ENCODE measurements at regions not wholly inside any gene's neighbourhood (a gene's known extent, or its start where the extent isn't known, plus 50 kb on each side); places are given as distances from the start of the nearest gene placed in this dataset.

DNA sequence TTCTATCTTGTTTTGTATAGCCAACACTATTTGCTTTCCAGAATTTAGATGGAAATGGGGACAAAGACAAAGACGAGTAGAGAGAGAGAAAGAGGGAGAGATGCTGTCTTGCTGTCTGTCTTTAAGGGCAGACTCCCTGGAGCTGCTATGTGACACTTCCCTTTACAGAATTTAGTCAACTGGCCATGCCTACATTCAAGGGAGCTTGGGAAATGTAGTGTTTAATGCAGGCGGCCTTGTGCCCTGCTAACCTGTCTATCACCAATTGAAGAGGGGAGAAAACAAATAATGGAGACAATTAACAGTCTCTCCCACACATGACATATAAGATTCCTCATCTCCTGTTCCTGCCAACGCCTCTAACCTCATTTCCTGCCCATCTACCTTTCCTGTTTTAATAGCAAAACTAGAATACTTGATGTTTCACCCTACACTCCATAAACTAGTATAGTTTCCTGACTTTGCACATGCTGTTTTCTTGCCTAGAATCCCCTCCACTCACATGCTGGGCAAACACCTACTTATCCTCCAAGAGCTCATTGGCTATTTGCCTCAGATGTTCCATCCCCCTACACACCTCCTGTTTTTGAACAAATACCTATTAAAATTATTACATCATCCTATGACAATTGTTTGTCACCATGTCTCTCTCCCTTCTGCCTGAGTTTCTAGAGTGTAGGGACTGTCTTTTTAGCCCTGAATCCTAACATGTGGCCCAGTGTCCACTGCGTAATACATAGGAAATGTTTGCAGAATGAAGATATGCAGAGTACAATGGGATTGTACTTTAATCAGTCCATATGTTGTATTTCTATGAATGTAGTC lies 117.2 kb downstream of the SLC25A24 start:
- peaks cover 58% of the 10 kb centered on the region for H3K4me1 Mint-ChIP-seq
- DNase-seq (peak in 1 of 2 donors; percentile 26), ATAC-seq (peak; percentile 69)
- H3K9me3 Mint-ChIP-seq: no peaks in the 10 kb centered on the region
- H3K4me3 Mint-ChIP-seq: peak overlapping the region; percentile 2 to 24
- H3K27ac Mint-ChIP-seq: peak overlapping the region; percentile 49 to 61
- H3K27me3 Mint-ChIP-seq: no peaks in the 10 kb centered on the region

- no peak for ATAC-seq
- Mint-ChIP-seq H3K4me3 (peak overlapping the region in 1 of 2 donors; percentile 7), H3K9me3 (no peaks in the 10 kb centered on the region), H3K27me3 (no peaks in the 10 kb centered on the region), H3K4me1 (peaks cover 60% of the 10 kb centered on the region), H3K27ac (peak overlapping the region in 1 of 2 donors; percentile 52)
- DNase-seq: no peak
These were observed 117.0 kb upstream of the VAV3 start for GRCh38 chr1:108082001-108082400.

GRCh38 chr1:108080448-108080847 lies 115.5 kb upstream of the VAV3 start:
- peak; percentile 88 for ATAC-seq
- peak; percentile 30 to 58 for DNase-seq

DNA sequence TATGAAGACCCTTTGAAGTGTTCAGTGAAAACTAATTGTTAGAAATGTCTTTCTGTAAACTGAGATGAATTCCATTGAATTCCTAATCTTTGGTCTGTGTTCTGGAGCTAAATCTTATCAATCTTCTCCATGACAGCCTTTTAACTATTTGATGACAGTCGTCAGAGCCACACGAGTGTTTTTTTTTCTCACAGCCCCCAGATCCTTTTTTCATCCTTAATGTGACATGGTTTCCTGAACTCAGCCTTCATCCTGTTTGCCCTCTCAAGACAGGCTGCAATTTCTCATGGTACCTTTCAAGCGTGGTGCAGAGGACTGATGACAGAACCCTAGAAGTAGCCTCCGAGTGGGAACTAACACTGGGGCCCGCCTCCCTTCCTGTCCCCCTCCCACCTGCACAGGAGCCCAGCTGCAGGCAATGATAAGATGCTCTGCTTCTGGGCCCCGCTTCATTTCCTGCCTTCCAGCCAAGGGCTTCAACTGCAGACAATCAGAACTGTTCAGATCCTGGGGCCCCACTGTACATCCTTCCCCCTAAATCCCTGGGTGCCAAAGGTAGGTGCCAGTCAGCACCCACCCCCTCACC lies 114.6 kb upstream of the VAV3 start:
- peak; percentile 74 for ATAC-seq
- peak overlapping the region; percentile 33 to 67 for H3K4me3 Mint-ChIP-seq
- H3K9me3 Mint-ChIP-seq: no peaks in the 10 kb centered on the region
- peak; percentile 34 to 55 for DNase-seq
- H3K27me3 Mint-ChIP-seq: no peaks in the 10 kb centered on the region
- H3K27ac Mint-ChIP-seq: peak overlapping the region; percentile 29 to 76
- peaks cover 60% of the 10 kb centered on the region for H3K4me1 Mint-ChIP-seq

More at GRCh38 chr1:108080448-108080847, 115.5 kb upstream of the VAV3 start:
- no peaks in the 10 kb centered on the region for H3K27me3 Mint-ChIP-seq
- peak overlapping the region in 1 of 2 donors; percentile 80 for H3K27ac Mint-ChIP-seq
- peak overlapping the region; percentile 36 to 50 for H3K4me3 Mint-ChIP-seq
- peaks cover 60% of the 10 kb centered on the region for H3K4me1 Mint-ChIP-seq
- H3K9me3 Mint-ChIP-seq: no peaks in the 10 kb centered on the region

- Mint-ChIP-seq H3K4me3 (peak overlapping the region; percentile 2 to 61), H3K27me3 (no peaks in the 10 kb centered on the region), H3K27ac (peak overlapping the region; percentile 84 to 85), H3K9me3 (no peaks in the 10 kb centered on the region), H3K4me1 (peaks cover 51% of the 10 kb centered on the region)
- DNase-seq (no peak), ATAC-seq (no peak)
These were observed 113.0 kb upstream of the VAV3 start for GRCh38 chr1:108077991-108078390.

DNA sequence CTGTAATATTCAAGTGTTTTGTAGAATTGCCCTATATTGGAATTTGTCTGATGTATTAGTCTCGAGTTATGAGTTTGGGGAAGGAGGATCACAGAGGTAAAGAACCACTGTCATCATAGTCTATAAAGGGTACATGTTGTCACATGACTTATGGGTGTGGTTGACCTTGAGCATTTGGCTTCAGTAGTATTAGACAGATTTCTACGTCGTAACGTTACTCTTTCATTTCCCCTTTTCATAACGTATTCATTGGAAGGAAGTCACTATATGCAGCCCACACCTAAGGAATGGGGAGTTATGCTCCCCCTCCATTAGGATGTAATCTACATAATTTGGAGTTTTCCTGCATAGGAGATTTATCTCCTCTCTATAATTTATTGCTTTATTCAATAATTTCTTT lies 110.1 kb upstream of the VAV3 start:
- H3K4me1 Mint-ChIP-seq: peaks cover 22% of the 10 kb centered on the region

GRCh38 chr1:108072776-108073175 lies 107.8 kb upstream of the VAV3 start:
- no peaks in the 10 kb centered on the region for H3K27me3 Mint-ChIP-seq
- H3K4me1 Mint-ChIP-seq: peaks cover 7% of the 10 kb centered on the region
- no peak overlapping the region for H3K4me3 Mint-ChIP-seq
- no peak overlapping the region for H3K27ac Mint-ChIP-seq
- DNase-seq (no peak), ATAC-seq (no peak)
- H3K9me3 Mint-ChIP-seq: peaks cover 0 to 4% of the 10 kb centered on the region in 2 donors

More for the DNA sequence above, 110.1 kb upstream of the VAV3 start:
- no peaks in the 10 kb centered on the region for H3K9me3 Mint-ChIP-seq
- H3K4me3 Mint-ChIP-seq: no peak overlapping the region
- DNase-seq (no peak), ATAC-seq (no peak)
- H3K27me3 Mint-ChIP-seq: no peaks in the 10 kb centered on the region
- H3K27ac Mint-ChIP-seq: no peak overlapping the region

GRCh38 chr1:108072212-108072611 lies 107.2 kb upstream of the VAV3 start:
- DNase-seq: no peak
- no peak overlapping the region for H3K27ac Mint-ChIP-seq
- no peaks in the 10 kb centered on the region for H3K27me3 Mint-ChIP-seq
- ATAC-seq: no peak
- H3K4me3 Mint-ChIP-seq: no peak overlapping the region
- H3K9me3 Mint-ChIP-seq: peaks cover 0 to 4% of the 10 kb centered on the region in 2 donors
- H3K4me1 Mint-ChIP-seq: peaks cover 12% of the 10 kb centered on the region

GRCh38 chr1:108071601-108072000 lies 106.6 kb upstream of the VAV3 start:
- H3K27me3 Mint-ChIP-seq: no peaks in the 10 kb centered on the region
- DNase-seq (no peak), ATAC-seq (no peak)
- H3K27ac Mint-ChIP-seq: no peak overlapping the region
- H3K4me1 Mint-ChIP-seq: peaks cover 18% of the 10 kb centered on the region
- no peak overlapping the region for H3K4me3 Mint-ChIP-seq
- peaks cover 0 to 4% of the 10 kb centered on the region in 2 donors for H3K9me3 Mint-ChIP-seq

DNA sequence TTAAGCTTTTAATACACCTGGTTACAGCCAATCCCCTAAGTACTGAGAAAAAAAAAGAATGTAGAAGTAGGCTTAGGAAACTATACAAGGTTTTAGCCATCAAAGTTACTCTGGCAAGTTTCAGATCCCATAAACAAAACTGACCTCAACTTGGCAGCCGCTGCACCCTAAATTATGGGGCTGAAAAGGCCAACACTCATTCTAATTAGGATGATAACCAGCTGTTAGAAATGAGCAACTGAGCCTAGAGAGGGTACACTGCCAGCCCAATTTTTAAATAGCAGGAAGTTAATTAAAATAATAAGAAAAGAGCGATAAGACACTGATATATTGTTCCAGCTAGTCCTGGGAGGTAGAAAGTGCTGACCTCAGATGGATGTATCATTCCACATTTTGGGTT lies 105.7 kb upstream of the VAV3 start:
- peaks cover 0 to 4% of the 10 kb centered on the region in 2 donors for H3K9me3 Mint-ChIP-seq
- H3K4me3 Mint-ChIP-seq: no peak overlapping the region
- no peak for DNase-seq
- no peaks in the 10 kb centered on the region for H3K27me3 Mint-ChIP-seq
- H3K27ac Mint-ChIP-seq: no peak overlapping the region
- ATAC-seq: no peak
- peaks cover 19% of the 10 kb centered on the region for H3K4me1 Mint-ChIP-seq

- Mint-ChIP-seq H3K27me3 (no peaks in the 10 kb centered on the region), H3K9me3 (peaks cover 4 to 8% of the 10 kb centered on the region in 2 donors), H3K27ac (peak overlapping the region in 1 of 2 donors; percentile 3), H3K4me3 (no peak overlapping the region), H3K4me1 (peaks cover 30% of the 10 kb centered on the region)
- DNase-seq (no peak), ATAC-seq (no peak)
These were observed 103.0 kb upstream of the VAV3 start for GRCh38 chr1:108067884-108068540.

DNA sequence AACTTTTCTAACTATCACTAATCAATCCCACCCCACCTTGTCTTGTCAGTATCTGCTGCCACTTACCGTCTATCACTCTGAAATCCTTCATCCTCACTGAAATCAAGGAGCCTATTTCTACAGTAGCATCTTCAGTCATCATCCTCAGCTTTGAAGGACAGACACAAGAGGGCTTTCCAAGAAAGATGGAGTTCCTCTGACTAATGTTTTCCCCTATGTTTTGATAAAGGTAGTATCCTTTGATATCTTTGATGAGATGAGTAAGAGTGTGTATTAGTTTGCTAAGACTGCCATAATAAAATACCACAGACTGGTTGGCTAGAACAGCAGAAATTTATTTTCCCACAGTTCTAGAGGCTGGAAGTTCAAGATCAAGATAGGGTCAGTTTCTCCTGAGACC lies 101.8 kb upstream of the VAV3 start:
- H3K27me3 Mint-ChIP-seq: no peaks in the 10 kb centered on the region
- DNase-seq: no peak
- H3K27ac Mint-ChIP-seq: no peak overlapping the region
- no peak overlapping the region for H3K4me3 Mint-ChIP-seq
- H3K9me3 Mint-ChIP-seq: peaks cover 5 to 16% of the 10 kb centered on the region in 2 donors
- H3K4me1 Mint-ChIP-seq: peaks cover 35% of the 10 kb centered on the region
- ATAC-seq: no peak

- Mint-ChIP-seq H3K4me1 (peaks cover 35% of the 10 kb centered on the region), H3K27ac (no peak overlapping the region), H3K9me3 (peaks cover 9 to 21% of the 10 kb centered on the region in 2 donors), H3K4me3 (no peak overlapping the region), H3K27me3 (no peaks in the 10 kb centered on the region)
- no peak for ATAC-seq
- no peak for DNase-seq
These were observed 99.3 kb upstream of the VAV3 start for GRCh38 chr1:108064255-108064654.

DNA sequence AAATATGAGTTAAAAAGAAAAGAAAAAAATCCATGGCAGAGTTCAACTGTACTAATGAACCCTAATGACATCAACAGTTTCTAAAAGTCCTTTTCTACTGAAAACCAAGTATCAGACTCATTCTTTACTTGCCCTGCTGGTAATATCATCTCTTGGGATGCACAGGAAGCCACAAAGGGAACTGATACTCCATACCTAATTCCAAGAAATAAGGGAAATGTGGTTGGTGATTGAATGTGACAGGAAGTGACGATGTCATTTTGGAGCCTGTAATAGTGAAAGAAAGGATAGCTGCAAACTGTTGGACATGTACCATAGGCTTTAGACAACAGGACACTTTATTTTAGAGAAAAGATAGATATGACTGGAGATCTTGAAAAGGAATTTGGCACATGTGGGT lies 98.7 kb upstream of the VAV3 start:
- peaks cover 35% of the 10 kb centered on the region for H3K4me1 Mint-ChIP-seq
- H3K27me3 Mint-ChIP-seq: no peaks in the 10 kb centered on the region
- H3K9me3 Mint-ChIP-seq: peaks cover 9 to 21% of the 10 kb centered on the region in 2 donors
- no peak overlapping the region for H3K27ac Mint-ChIP-seq
- H3K4me3 Mint-ChIP-seq: no peak overlapping the region
- DNase-seq: no peak
- ATAC-seq: no peak

DNA sequence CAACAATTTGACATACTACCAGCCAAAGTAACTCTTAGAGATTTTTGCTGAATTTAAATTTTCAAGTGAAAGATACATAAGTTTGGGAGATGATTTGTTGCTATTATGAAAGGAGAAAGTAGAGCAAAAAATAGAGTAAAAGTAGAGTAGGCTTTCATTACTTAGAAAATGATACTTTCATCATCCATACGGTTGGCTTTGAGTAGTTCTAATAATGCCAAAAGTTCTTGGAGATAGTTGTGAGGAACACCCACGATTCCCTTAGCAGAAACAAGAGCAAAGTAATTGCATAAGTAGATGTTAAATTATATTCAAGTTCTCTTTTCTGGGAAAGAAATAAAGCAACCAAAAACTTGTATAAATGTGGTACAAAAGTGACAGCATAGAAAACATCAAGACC lies 95.0 kb upstream of the VAV3 start:
- H3K9me3 Mint-ChIP-seq: peaks cover 5 to 21% of the 10 kb centered on the region in 2 donors
- ATAC-seq (no peak), DNase-seq (no peak)
- H3K4me1 Mint-ChIP-seq: peaks cover 15% of the 10 kb centered on the region
- no peak overlapping the region for H3K4me3 Mint-ChIP-seq
- H3K27ac Mint-ChIP-seq: no peak overlapping the region
- no peaks in the 10 kb centered on the region for H3K27me3 Mint-ChIP-seq

- no peak for ATAC-seq
- Mint-ChIP-seq H3K27ac (no peak overlapping the region), H3K9me3 (peaks cover 5 to 10% of the 10 kb centered on the region in 2 donors), H3K27me3 (no peaks in the 10 kb centered on the region), H3K4me3 (no peak overlapping the region), H3K4me1 (peaks cover under 1% of the 10 kb centered on the region)
- DNase-seq: no peak
These were observed 92.6 kb upstream of the VAV3 start for GRCh38 chr1:108057541-108057940.

Measured in stimulated activated naive CD8-positive, alpha-beta T cell treated with anti-CD3 and anti-CD28 coated beads, Interleukin-15, amount 100 ng/mL, for 72 hours (primary cell).